ENCODE measurements at regions not wholly inside any gene's neighbourhood (a gene's known extent, or its start where the extent isn't known, plus 50 kb on each side); places are given as distances from the start of the nearest gene placed in this dataset.

GRCh38 chr14:101328412-101329028 lies 232.8 kb upstream of the DIO3 start (continued):
- TF ChIP-seq CBFB (CRISPR knock-in tag; IDR thresholded peaks at IDR 0.05) (no peak), ZNF430 (CRISPR knock-in tag; IDR thresholded peaks at IDR 0.05) (no peak), KDM3A (CRISPR knock-in tag; IDR thresholded peaks at IDR 0.05; ENCODE audit: low read depth) (no peak), MEIS1 (CRISPR knock-in tag; IDR thresholded peaks at IDR 0.05; ENCODE audit: borderline replicate concordance) (0 out of 2 replicates have a peak, but pooled peaks have one; percentile 51), POGZ (CRISPR knock-in tag; IDR thresholded peaks at IDR 0.05) (peak; percentile 52; the same call in 1 of the 2 replicates), PHF21A (CRISPR knock-in tag; IDR thresholded peaks at IDR 0.05) (no peak), PHF20 (CRISPR knock-in tag; IDR thresholded peaks at IDR 0.05) (no peak), ZNF232 (CRISPR knock-in tag; IDR thresholded peaks at IDR 0.05; ENCODE audit: borderline replicate concordance) (no peak), GATAD2A (CRISPR knock-in tag; IDR thresholded peaks at IDR 0.05) (peak; percentile 75), ZC3H13 (CRISPR knock-in tag; IDR thresholded peaks at IDR 0.05) (no peak), MTA3 (CRISPR knock-in tag; IDR thresholded peaks at IDR 0.05) (no peak), ZNF276 (CRISPR knock-in tag; IDR thresholded peaks at IDR 0.05; ENCODE audit: low read depth) (no peak), CREB1 (IDR thresholded peaks at IDR 0.05) (no peak), CREB1 (CRISPR knock-in tag; IDR thresholded peaks at IDR 0.05) (peak; percentile 51; the same call in 1 of the 2 replicates)
- TF ChIP-seq, protein P1, sequence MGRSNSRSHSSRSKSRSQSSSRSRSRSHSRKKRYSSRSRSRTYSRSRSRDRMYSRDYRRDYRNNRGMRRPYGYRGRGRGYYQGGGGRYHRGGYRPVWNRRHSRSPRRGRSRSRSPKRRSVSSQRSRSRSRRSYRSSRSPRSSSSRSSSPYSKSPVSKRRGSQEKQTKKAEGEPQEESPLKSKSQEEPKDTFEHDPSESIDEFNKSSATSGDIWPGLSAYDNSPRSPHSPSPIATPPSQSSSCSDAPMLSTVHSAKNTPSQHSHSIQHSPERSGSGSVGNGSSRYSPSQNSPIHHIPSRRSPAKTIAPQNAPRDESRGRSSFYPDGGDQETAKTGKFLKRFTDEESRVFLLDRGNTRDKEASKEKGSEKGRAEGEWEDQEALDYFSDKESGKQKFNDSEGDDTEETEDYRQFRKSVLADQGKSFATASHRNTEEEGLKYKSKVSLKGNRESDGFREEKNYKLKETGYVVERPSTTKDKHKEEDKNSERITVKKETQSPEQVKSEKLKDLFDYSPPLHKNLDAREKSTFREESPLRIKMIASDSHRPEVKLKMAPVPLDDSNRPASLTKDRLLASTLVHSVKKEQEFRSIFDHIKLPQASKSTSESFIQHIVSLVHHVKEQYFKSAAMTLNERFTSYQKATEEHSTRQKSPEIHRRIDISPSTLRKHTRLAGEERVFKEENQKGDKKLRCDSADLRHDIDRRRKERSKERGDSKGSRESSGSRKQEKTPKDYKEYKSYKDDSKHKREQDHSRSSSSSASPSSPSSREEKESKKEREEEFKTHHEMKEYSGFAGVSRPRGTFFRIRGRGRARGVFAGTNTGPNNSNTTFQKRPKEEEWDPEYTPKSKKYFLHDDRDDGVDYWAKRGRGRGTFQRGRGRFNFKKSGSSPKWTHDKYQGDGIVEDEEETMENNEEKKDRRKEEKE (IDR thresholded peaks at IDR 0.05), result no peak
- TF ChIP-seq, protein P2, sequence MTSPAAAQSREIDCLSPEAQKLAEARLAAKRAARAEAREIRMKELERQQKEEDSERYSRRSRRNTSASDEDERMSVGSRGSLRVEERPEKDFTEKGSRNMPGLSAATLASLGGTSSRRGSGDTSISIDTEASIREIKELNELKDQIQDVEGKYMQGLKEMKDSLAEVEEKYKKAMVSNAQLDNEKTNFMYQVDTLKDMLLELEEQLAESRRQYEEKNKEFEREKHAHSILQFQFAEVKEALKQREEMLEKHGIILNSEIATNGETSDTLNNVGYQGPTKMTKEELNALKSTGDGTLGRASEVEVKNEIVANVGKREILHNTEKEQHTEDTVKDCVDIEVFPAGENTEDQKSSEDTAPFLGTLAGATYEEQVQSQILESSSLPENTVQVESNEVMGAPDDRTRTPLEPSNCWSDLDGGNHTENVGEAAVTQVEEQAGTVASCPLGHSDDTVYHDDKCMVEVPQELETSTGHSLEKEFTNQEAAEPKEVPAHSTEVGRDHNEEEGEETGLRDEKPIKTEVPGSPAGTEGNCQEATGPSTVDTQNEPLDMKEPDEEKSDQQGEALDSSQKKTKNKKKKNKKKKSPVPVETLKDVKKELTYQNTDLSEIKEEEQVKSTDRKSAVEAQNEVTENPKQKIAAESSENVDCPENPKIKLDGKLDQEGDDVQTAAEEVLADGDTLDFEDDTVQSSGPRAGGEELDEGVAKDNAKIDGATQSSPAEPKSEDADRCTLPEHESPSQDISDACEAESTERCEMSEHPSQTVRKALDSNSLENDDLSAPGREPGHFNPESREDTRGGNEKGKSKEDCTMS (CRISPR knock-in tag; conservative IDR thresholded peaks at IDR 0.05), result no peak
- TF ChIP-seq, protein P3, sequence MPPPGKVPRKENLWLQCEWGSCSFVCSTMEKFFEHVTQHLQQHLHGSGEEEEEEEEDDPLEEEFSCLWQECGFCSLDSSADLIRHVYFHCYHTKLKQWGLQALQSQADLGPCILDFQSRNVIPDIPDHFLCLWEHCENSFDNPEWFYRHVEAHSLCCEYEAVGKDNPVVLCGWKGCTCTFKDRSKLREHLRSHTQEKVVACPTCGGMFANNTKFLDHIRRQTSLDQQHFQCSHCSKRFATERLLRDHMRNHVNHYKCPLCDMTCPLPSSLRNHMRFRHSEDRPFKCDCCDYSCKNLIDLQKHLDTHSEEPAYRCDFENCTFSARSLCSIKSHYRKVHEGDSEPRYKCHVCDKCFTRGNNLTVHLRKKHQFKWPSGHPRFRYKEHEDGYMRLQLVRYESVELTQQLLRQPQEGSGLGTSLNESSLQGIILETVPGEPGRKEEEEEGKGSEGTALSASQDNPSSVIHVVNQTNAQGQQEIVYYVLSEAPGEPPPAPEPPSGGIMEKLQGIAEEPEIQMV (CRISPR knock-in tag; IDR thresholded peaks at IDR 0.05; ENCODE audit: low read depth), result 0 out of 2 replicates have a peak, but pooled peaks have one; percentile 41
- TF ChIP-seq, protein P4, sequence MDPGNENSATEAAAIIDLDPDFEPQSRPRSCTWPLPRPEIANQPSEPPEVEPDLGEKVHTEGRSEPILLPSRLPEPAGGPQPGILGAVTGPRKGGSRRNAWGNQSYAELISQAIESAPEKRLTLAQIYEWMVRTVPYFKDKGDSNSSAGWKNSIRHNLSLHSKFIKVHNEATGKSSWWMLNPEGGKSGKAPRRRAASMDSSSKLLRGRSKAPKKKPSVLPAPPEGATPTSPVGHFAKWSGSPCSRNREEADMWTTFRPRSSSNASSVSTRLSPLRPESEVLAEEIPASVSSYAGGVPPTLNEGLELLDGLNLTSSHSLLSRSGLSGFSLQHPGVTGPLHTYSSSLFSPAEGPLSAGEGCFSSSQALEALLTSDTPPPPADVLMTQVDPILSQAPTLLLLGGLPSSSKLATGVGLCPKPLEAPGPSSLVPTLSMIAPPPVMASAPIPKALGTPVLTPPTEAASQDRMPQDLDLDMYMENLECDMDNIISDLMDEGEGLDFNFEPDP (CRISPR knock-in tag; conservative IDR thresholded peaks at IDR 0.05), result no peak
- TF ChIP-seq, protein P5, sequence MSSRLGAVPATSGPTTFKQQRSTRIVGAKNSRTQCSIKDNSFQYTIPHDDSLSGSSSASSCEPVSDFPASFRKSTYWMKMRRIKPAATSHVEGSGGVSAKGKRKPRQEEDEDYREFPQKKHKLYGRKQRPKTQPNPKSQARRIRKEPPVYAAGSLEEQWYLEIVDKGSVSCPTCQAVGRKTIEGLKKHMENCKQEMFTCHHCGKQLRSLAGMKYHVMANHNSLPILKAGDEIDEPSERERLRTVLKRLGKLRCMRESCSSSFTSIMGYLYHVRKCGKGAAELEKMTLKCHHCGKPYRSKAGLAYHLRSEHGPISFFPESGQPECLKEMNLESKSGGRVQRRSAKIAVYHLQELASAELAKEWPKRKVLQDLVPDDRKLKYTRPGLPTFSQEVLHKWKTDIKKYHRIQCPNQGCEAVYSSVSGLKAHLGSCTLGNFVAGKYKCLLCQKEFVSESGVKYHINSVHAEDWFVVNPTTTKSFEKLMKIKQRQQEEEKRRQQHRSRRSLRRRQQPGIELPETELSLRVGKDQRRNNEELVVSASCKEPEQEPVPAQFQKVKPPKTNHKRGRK (CRISPR knock-in tag; IDR thresholded peaks at IDR 0.05), result no peak
